HepG2 (cell line): ENCODE measurements at regions not wholly inside any gene's neighbourhood (a gene's known extent, or its start where the extent isn't known, plus 50 kb on each side); places are given as distances from the start of the nearest gene placed in this dataset.

Source experiments
- ATAC-seq: fragments of 200-7000 bp; cut with Tn5 transposase; 3 replicates; pipeline ENCODE4 v1.9.1; 2020; ENCODE audit warnings: mild to moderate bottlenecking, moderate library complexity
- BruUV-seq: library from RNA; stranded (reverse); fragments of 400-500 nt; replicated peaks from 2 replicates; lab custom pipeline; 2021; lab: Mats Ljungman, UMichigan
- CTCF ChIA-PET: fragments of 300-600 bp; formaldehyde crosslinking; extraction: SDS; loops from one replicate; lab custom pipeline; 2021; ENCODE audit warnings: low total read pairs, inconsistent platforms, low intra/inter-chr PET ratio; lab: Yijun Ruan, JAX
- POLR2A ChIA-PET: fragments of 350-600 bp; sonication (Branson Sonifier 250); formaldehyde crosslinking; loops from one replicate; lab custom pipeline; 2020; ENCODE audit warnings: antibody characterized with exemption, inconsistent platforms; lab: Yijun Ruan, JAX
- DNase-seq: peaks from one replicate; pipeline ENCODE4 v3.0.0-alpha.2; 2015; ENCODE audit warnings: low spot score
- FAIRE-seq: peaks from 3 replicates; lab custom pipeline; 2011; peaks lifted over from hg19 to GRCh38; lab: Jason Lieb, UNC
- H2AFZ ChIP-seq: one replicate; pipeline ENCODE4 v1.6.1; 2011; ENCODE audit warnings: low read length, inconsistent platforms
- H3K27ac ChIP-seq: fragments of 300-600 bp; 3 replicates; pipeline ENCODE4 v1.8.0; 2011; ENCODE audit warnings: mixed run types, mild to moderate bottlenecking, mixed read lengths, low read length, inconsistent platforms; ENCODE audit not compliant: insufficient read depth; ENCODE audit errors: extremely low read length
- H3K27me3 ChIP-seq, 2 experiments: fragments of 200-600 bp in 1 of 2; 2 replicates in 1 of 2; 3 replicates in 1 of 2; pipeline versions ENCODE4 v1.6.0 to v1.8.0; 2011; ENCODE audit warnings: low read length in 2 of 2, mild to moderate bottlenecking in 2 of 2, moderate library complexity in 2 of 2, inconsistent platforms in 1 of 2; ENCODE audit not compliant: insufficient read depth in 2 of 2, control insufficient read depth in 1 of 2
- H3K36me3 ChIP-seq, 2 experiments: fragments of 200-600 bp in 1 of 2; replicated peaks in 1 of 2; 2 replicates in 1 of 2; 3 replicates in 1 of 2; pipeline versions ENCODE4 v1.5.1 to v1.8.0; 2011; ENCODE audit warnings: low read length in 2 of 2, inconsistent platforms in 1 of 2; ENCODE audit not compliant: insufficient read depth in 2 of 2, control insufficient read depth in 1 of 2
- H3K4me1 ChIP-seq: 2 replicates; pipeline ENCODE4 v1.5.1; 2012; ENCODE audit warnings: low read length, inconsistent platforms; ENCODE audit not compliant: insufficient read depth
- H3K4me2 ChIP-seq: 2 replicates; pipeline ENCODE4 v1.6.0; 2011; ENCODE audit warnings: low read depth, low read length, inconsistent platforms
- H3K4me3 ChIP-seq, 3 experiments: fragments of 200-600 bp in 1 of 3; sonication (generic), shearing (Covaris generic) in 1 of 3; replicated peaks in 1 of 3; 2 replicates each; pipeline ENCODE4 v1.5.1; 2011 to 2016; ENCODE audit warnings: low read length in 3 of 3, inconsistent platforms in 2 of 3, low read depth in 2 of 3, mild to moderate bottlenecking in 2 of 3, control low read depth in 1 of 3, mixed read lengths in 1 of 3; ENCODE audit not compliant: insufficient read depth in 1 of 3
- H3K79me2 ChIP-seq: one replicate; pipeline ENCODE4 v1.6.1; 2011; ENCODE audit warnings: low read length, inconsistent platforms; ENCODE audit not compliant: insufficient read depth
- H3K9ac ChIP-seq: 2 replicates; pipeline ENCODE4 v1.6.0; 2011; ENCODE audit warnings: mild to moderate bottlenecking, low read depth, low read length, inconsistent platforms; ENCODE audit not compliant: insufficient read depth
- H3K9me3 ChIP-seq: 2 replicates; pipeline ENCODE4 v1.5.1; 2012; ENCODE audit warnings: mild to moderate bottlenecking, low read length
- H4K20me1 ChIP-seq: 2 replicates; pipeline ENCODE4 v1.6.0; 2011; ENCODE audit warnings: inconsistent platforms, mild to moderate bottlenecking, low read length, moderate library complexity; ENCODE audit not compliant: insufficient read depth
- CHD4 ChIP-seq: fragments of 200-600 bp; sonication (generic); IDR thresholded peaks from 2 replicates; pipeline ENCODE4 v1.7.0; 2017; ENCODE audit warnings: mild to moderate bottlenecking, low read length, borderline replicate concordance
- FOXJ3 ChIP-seq: sonication (generic); formaldehyde crosslinking; IDR thresholded peaks from 2 replicates; pipeline ENCODE4 v1.4.0; 2020; ENCODE audit warnings: missing genetic modification reagents, mild to moderate bottlenecking, borderline replicate concordance
- MATR3 ChIP-seq: sonication (generic); formaldehyde crosslinking; IDR thresholded peaks from 2 replicates; pipeline ENCODE4 v1.4.0; 2020; ENCODE audit warnings: missing genetic modification reagents
- MED1 ChIP-seq: sonication (generic); formaldehyde crosslinking; IDR thresholded peaks from 2 replicates; pipeline ENCODE4 v1.4.0; 2020; ENCODE audit warnings: missing genetic modification reagents
- PCBP1 ChIP-seq: fragments of 200-400 bp; formaldehyde crosslinking; IDR thresholded peaks from 2 replicates; pipeline ENCODE4 v1.6.1; 2017; ENCODE audit warnings: mild to moderate bottlenecking, low read depth, low read length, borderline replicate concordance
- YY1 ChIP-seq: IDR thresholded peaks from 2 replicates; pipeline ENCODE4 v1.6.1; 2011; ENCODE audit warnings: low read length, low read depth, moderate library complexity, mild to moderate bottlenecking; ENCODE audit not compliant: insufficient read depth, insufficient replicate concordance
- ZNF256 ChIP-seq: sonication (generic); formaldehyde crosslinking; conservative IDR thresholded peaks from 2 replicates; pipeline ENCODE4 v1.4.0; 2020; ENCODE audit warnings: missing genetic modification reagents
- WGBS: methylation state at CpG from one replicate; pipeline ENCODE4 v1.1.6; 2017; ENCODE audit warnings: low lambda C conversion rate; 5-methylcytosine and 5-hydroxymethylcytosine counted together
- in situ Hi-C: cut with HindIII; loops from 2 replicates; pipeline ENCODE4 v1.10.0; 2017; ENCODE audit warnings: low pct_unique_long_range_greater_than_20kb; ENCODE audit not compliant: extremely low pct_ligation_motif_present
- intact Hi-C: fragments of 100-400 bp; cut with micrococcal nuclease; formaldehyde crosslinking; loops from one replicate; pipeline ENCODE4 v1.10.0; 2022; ENCODE audit not compliant: unreplicated experiment
- TF ChIP-seq, protein P1 (sequence below): sonication (generic); formaldehyde crosslinking; IDR thresholded peaks from 2 replicates; pipeline ENCODE4 v1.4.0; 2020; ENCODE audit warnings: missing genetic modification reagents
- TF ChIP-seq, protein P2 (sequence below): IDR thresholded peaks from 2 replicates; pipeline ENCODE4 v1.6.1; 2012; ENCODE audit warnings: inconsistent platforms
- TF ChIP-seq, protein P3 (sequence below): sonication (generic); formaldehyde crosslinking; IDR thresholded peaks from 2 replicates; pipeline ENCODE4 v1.4.0; 2020; ENCODE audit warnings: missing genetic modification reagents
- TF ChIP-seq, protein P4 (sequence below): sonication (generic); formaldehyde crosslinking; IDR thresholded peaks from 2 replicates; pipeline ENCODE4 v1.4.0; 2020; ENCODE audit warnings: missing genetic modification reagents
- TF ChIP-seq, protein P5 (sequence below): sonication (generic); formaldehyde crosslinking; IDR thresholded peaks from 2 replicates; pipeline ENCODE4 v1.5.1; 2020; ENCODE audit warnings: mild to moderate bottlenecking, missing genetic modification reagents
- TF ChIP-seq, protein P6 (sequence below): sonication (generic); formaldehyde crosslinking; conservative IDR thresholded peaks from 2 replicates; pipeline ENCODE4 v1.4.0; 2020; ENCODE audit warnings: missing genetic modification reagents

DNA sequence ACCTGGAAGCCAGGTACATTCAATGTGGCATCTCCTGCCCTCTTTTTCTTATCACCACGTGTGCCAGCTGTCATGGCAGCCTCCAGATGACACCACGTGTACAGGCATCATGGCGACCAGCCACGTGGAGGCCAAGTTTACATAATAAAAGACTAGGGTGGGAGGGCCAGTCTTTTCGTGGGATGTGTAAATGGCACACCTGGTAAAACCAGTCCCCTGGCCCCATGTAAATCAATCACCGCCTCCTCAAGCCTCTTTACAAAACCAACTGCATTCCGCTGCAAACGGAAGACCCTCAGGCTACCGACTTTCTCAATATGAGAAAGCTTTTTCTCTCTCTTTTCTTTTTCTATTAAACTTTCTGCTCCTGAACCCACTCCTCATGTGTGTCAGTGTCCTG, 65.1 kb upstream of the PHF14 start:
- Histone ChIP-seq H3K27ac (no peak overlapping the region), H3K36me3 (no peaks in the 10 kb centered on the region), H3K27me3 (no peaks in the 10 kb centered on the region), H3K4me2 (no peak overlapping the region), H3K4me1 (no peaks in the 10 kb centered on the region), H4K20me1 (no peaks in the 10 kb centered on the region), H3K4me3 (no peak overlapping the region), H2AFZ (no peak overlapping the region), H3K79me2 (no peaks in the 10 kb centered on the region), H3K9ac (no peak overlapping the region), H3K9me3 (peaks cover 15% of the 10 kb centered on the region; the same call in 1 of the 2 replicates)
- DNase-seq (no peak), ATAC-seq (no peak), FAIRE-seq (no peak)
- 47% methylated on average over 6 of the region's 9 CpGs for WGBS
- ChIA-PET CTCF (no interaction called here), POLR2A (no interaction called here)
- no TSS peak for BruUV-seq
- in situ Hi-C loops: no loop called here
- intact Hi-C loops: no loop called here
- TF ChIP-seq CHD4: no peak
- TF ChIP-seq, protein P1, sequence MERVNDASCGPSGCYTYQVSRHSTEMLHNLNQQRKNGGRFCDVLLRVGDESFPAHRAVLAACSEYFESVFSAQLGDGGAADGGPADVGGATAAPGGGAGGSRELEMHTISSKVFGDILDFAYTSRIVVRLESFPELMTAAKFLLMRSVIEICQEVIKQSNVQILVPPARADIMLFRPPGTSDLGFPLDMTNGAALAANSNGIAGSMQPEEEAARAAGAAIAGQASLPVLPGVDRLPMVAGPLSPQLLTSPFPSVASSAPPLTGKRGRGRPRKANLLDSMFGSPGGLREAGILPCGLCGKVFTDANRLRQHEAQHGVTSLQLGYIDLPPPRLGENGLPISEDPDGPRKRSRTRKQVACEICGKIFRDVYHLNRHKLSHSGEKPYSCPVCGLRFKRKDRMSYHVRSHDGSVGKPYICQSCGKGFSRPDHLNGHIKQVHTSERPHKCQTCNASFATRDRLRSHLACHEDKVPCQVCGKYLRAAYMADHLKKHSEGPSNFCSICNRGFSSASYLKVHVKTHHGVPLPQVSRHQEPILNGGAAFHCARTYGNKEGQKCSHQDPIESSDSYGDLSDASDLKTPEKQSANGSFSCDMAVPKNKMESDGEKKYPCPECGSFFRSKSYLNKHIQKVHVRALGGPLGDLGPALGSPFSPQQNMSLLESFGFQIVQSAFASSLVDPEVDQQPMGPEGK: no peak
- TF ChIP-seq, protein P2, sequence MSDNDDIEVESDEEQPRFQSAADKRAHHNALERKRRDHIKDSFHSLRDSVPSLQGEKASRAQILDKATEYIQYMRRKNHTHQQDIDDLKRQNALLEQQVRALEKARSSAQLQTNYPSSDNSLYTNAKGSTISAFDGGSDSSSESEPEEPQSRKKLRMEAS: 0 out of 2 replicates have a peak, but pooled peaks have one; percentile 30
- no peak for TF ChIP-seq MATR3 (CRISPR knock-in tag)
- no peak for TF ChIP-seq ZNF256 (CRISPR knock-in tag)
- TF ChIP-seq FOXJ3: no peak
- TF ChIP-seq, protein P3, sequence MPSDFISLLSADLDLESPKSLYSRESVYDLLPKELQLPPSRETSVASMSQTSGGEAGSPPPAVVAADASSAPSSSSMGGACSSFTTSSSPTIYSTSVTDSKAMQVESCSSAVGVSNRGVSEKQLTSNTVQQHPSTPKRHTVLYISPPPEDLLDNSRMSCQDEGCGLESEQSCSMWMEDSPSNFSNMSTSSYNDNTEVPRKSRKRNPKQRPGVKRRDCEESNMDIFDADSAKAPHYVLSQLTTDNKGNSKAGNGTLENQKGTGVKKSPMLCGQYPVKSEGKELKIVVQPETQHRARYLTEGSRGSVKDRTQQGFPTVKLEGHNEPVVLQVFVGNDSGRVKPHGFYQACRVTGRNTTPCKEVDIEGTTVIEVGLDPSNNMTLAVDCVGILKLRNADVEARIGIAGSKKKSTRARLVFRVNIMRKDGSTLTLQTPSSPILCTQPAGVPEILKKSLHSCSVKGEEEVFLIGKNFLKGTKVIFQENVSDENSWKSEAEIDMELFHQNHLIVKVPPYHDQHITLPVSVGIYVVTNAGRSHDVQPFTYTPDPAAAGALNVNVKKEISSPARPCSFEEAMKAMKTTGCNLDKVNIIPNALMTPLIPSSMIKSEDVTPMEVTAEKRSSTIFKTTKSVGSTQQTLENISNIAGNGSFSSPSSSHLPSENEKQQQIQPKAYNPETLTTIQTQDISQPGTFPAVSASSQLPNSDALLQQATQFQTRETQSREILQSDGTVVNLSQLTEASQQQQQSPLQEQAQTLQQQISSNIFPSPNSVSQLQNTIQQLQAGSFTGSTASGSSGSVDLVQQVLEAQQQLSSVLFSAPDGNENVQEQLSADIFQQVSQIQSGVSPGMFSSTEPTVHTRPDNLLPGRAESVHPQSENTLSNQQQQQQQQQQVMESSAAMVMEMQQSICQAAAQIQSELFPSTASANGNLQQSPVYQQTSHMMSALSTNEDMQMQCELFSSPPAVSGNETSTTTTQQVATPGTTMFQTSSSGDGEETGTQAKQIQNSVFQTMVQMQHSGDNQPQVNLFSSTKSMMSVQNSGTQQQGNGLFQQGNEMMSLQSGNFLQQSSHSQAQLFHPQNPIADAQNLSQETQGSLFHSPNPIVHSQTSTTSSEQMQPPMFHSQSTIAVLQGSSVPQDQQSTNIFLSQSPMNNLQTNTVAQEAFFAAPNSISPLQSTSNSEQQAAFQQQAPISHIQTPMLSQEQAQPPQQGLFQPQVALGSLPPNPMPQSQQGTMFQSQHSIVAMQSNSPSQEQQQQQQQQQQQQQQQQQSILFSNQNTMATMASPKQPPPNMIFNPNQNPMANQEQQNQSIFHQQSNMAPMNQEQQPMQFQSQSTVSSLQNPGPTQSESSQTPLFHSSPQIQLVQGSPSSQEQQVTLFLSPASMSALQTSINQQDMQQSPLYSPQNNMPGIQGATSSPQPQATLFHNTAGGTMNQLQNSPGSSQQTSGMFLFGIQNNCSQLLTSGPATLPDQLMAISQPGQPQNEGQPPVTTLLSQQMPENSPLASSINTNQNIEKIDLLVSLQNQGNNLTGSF: no peak
- TF ChIP-seq, protein P4, sequence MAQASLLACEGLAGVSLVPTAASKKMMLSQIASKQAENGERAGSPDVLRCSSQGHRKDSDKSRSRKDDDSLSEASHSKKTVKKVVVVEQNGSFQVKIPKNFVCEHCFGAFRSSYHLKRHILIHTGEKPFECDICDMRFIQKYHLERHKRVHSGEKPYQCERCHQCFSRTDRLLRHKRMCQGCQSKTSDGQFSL: no peak
- TF ChIP-seq, protein P5, sequence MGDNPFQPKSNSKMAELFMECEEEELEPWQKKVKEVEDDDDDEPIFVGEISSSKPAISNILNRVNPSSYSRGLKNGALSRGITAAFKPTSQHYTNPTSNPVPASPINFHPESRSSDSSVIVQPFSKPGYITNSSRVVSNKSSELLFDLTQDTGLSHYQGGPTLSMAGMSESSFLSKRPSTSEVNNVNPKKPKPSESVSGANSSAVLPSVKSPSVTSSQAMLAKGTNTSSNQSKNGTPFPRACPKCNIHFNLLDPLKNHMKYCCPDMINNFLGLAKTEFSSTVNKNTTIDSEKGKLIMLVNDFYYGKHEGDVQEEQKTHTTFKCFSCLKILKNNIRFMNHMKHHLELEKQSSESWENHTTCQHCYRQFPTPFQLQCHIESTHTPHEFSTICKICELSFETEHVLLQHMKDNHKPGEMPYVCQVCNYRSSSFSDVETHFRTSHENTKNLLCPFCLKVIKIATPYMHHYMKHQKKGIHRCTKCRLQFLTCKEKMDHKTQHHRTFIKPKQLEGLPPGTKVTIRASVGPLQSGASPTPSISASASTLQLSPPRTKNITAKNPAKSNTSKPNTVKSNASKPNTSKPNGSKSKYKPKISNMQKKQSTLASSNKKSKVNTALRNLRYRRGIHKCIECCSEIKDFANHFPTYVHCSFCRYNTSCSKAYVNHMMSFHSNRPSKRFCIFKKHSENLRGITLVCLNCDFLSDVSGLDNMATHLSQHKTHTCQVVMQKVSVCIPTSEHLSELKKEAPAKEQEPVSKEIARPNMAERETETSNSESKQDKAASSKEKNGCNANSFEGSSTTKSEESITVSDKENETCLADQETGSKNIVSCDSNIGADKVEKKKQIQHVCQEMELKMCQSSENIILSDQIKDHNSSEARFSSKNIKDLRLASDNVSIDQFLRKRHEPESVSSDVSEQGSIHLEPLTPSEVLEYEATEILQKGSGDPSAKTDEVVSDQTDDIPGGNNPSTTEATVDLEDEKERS (CRISPR knock-in tag): no peak
- no peak for TF ChIP-seq PCBP1
- TF ChIP-seq MED1: no peak
- TF ChIP-seq, protein P6, sequence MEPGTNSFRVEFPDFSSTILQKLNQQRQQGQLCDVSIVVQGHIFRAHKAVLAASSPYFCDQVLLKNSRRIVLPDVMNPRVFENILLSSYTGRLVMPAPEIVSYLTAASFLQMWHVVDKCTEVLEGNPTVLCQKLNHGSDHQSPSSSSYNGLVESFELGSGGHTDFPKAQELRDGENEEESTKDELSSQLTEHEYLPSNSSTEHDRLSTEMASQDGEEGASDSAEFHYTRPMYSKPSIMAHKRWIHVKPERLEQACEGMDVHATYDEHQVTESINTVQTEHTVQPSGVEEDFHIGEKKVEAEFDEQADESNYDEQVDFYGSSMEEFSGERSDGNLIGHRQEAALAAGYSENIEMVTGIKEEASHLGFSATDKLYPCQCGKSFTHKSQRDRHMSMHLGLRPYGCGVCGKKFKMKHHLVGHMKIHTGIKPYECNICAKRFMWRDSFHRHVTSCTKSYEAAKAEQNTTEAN (CRISPR knock-in tag): no peak
- TF ChIP-seq YY1: peak; percentile 53
